Spleen (tissue), 7 donors: ENCODE measurements at regions not wholly inside any gene's neighbourhood (a gene's known extent, or its start where the extent isn't known, plus 50 kb on each side); places are given as distances from the start of the nearest gene placed in this dataset.

Experiments
- POLR2A ChIP-seq, 3 donors: fragments of 450-650 bp; IDR thresholded peaks; one replicate each; pipeline ENCODE4 v1.5.1; 2017; ENCODE audit warnings: antibody characterized with exemption in 3 of 3, mild to moderate bottlenecking in 1 of 3
- POLR2AphosphoS5 ChIP-seq, 3 donors: sonication (generic); formaldehyde crosslinking; IDR thresholded peaks; one replicate each; pipeline ENCODE4 v1.5.1; 2017; ENCODE audit warnings: antibody characterized with exemption in 3 of 3
- TF ChIP-seq, protein P1 (sequence below), 11 experiments: fragments of 200-600 bp in 7 of 11; fragments of 450-650 bp in 4 of 11; sonication (generic) in 4 of 11; IDR thresholded peaks in 8 of 11; conservative IDR thresholded peaks in 3 of 11; 1 replicate in 7 of 11; 2 replicates in 4 of 11; pipeline versions ENCODE4 v1.4.0 to v1.8.0; 2016 to 2021; ENCODE audit warnings: antibody characterized with exemption in 11 of 11, inconsistent platforms in 4 of 11, mild to moderate bottlenecking in 1 of 11
- donor health status: DM: no; HTN: no; CAD: no; lungs with moderate emphysema.
- donor health status: DM: no; HTN: no; CAD: no.
- donor health status: DM: no; HTN: no; CAD: no.

DNA sequence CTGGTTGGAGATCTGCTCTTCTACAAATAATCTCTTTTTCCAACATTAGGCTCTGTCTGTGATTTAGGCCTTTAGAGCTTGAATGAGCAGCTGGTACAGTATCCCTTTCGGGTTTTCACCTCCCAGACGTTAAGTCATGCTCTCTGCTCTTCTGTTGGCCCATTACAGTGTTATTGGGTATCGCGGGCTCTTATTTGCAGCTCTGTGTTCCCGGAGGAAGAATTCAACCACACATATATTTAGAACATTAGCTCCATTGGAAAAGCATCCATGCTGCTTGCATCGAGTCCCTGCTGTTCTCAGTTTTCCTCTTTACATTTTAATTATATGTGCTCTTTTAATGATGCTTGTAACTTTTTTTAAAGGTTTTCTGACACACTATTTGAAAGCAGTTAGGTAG, 278.0 kb upstream of the ADCY2 start:
- TF ChIP-seq POLR2A (IDR thresholded peaks at IDR 0.05) (no peak), POLR2AphosphoS5 (IDR thresholded peaks at IDR 0.05) (no peak)
- TF ChIP-seq, protein P1, sequence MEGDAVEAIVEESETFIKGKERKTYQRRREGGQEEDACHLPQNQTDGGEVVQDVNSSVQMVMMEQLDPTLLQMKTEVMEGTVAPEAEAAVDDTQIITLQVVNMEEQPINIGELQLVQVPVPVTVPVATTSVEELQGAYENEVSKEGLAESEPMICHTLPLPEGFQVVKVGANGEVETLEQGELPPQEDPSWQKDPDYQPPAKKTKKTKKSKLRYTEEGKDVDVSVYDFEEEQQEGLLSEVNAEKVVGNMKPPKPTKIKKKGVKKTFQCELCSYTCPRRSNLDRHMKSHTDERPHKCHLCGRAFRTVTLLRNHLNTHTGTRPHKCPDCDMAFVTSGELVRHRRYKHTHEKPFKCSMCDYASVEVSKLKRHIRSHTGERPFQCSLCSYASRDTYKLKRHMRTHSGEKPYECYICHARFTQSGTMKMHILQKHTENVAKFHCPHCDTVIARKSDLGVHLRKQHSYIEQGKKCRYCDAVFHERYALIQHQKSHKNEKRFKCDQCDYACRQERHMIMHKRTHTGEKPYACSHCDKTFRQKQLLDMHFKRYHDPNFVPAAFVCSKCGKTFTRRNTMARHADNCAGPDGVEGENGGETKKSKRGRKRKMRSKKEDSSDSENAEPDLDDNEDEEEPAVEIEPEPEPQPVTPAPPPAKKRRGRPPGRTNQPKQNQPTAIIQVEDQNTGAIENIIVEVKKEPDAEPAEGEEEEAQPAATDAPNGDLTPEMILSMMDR (IDR thresholded peaks at IDR 0.05 in 8 of 11, conservative IDR thresholded peaks at IDR 0.05 in 3 of 11) = no peak
